Lung (tissue), 11 donors: ENCODE measurements at regions not wholly inside any gene's neighbourhood (a gene's known extent, or its start where the extent isn't known, plus 50 kb on each side); places are given as distances from the start of the nearest gene placed in this dataset.

Experiments used
- ATAC-seq: fragments of 200-7000 bp; cut with Tn5 transposase; one replicate; pipeline ENCODE4 v1.9.1; 2020; ENCODE audit warnings: moderate number of reproducible peaks; ENCODE audit not compliant: insufficient read depth, low FRiP score
- DNase-seq, 3 donors: peaks; one replicate each; pipeline ENCODE4 v3.0.0-alpha.2; 2013 to 2017
- H3K27ac ChIP-seq, 2 donors: one replicate each; pipeline ENCODE4 v1.5.1; 2013; ENCODE audit warnings: mild to moderate bottlenecking in 2 of 2, moderate library complexity in 2 of 2, control low read depth in 1 of 2, inconsistent platforms in 1 of 2, low read depth in 1 of 2, low read length in 1 of 2
- H3K27me3 ChIP-seq, 3 donors: one replicate each; pipeline ENCODE4 v1.5.1; 2013; ENCODE audit warnings: low read length in 2 of 3; ENCODE audit not compliant: control insufficient read depth in 3 of 3, insufficient read depth in 3 of 3
- H3K36me3 ChIP-seq, 4 donors: one replicate each; pipeline ENCODE4 v1.5.1; 2013; ENCODE audit warnings: low read length in 4 of 4, mild to moderate bottlenecking in 1 of 4, moderate library complexity in 1 of 4; ENCODE audit not compliant: control insufficient read depth in 4 of 4, insufficient read depth in 4 of 4
- H3K4me1 ChIP-seq, 5 donors: one replicate each; pipeline ENCODE4 v1.5.1; 2013; ENCODE audit warnings: low read length in 5 of 5, mild to moderate bottlenecking in 2 of 5, moderate library complexity in 1 of 5; ENCODE audit not compliant: control insufficient read depth in 5 of 5, insufficient read depth in 5 of 5
- H3K4me3 ChIP-seq: one replicate; pipeline ENCODE4 v1.5.1; 2013; ENCODE audit warnings: mild to moderate bottlenecking, control low read depth, moderate library complexity
- H3K9ac ChIP-seq, 2 donors: one replicate each; pipeline ENCODE4 v1.5.1; 2013; ENCODE audit warnings: low read length in 2 of 2, control low read depth in 1 of 2; ENCODE audit not compliant: insufficient read depth in 1 of 2
- H3K9me3 ChIP-seq, 4 donors: one replicate each; pipeline ENCODE4 v1.5.1; 2013; ENCODE audit warnings: low read length in 3 of 4, mild to moderate bottlenecking in 1 of 4, moderate library complexity in 1 of 4; ENCODE audit not compliant: control insufficient read depth in 4 of 4, insufficient read depth in 3 of 4
- WGBS, 2 donors: extraction: QIAGEN DNeasy Blood & Tissue Kit; methylation state at CpG; one replicate each; pipeline ENCODE4 v1.1.7; 2013; 5-methylcytosine and 5-hydroxymethylcytosine counted together
- TF ChIP-seq, protein P1 (sequence below): IDR thresholded peaks from 2 replicates; pipeline ENCODE4 v1.5.1; 2012; ENCODE audit warnings: mild to moderate bottlenecking; ENCODE audit errors: control extremely low read depth, extremely low read depth
- donor health status: control.
- donor health status: control.
- donor health status: Bipolar disorder and iron deficiency.
- donor health status: healthy.
- donor health status: DM: yes; HTN: yes; CAD: no.

DNA sequence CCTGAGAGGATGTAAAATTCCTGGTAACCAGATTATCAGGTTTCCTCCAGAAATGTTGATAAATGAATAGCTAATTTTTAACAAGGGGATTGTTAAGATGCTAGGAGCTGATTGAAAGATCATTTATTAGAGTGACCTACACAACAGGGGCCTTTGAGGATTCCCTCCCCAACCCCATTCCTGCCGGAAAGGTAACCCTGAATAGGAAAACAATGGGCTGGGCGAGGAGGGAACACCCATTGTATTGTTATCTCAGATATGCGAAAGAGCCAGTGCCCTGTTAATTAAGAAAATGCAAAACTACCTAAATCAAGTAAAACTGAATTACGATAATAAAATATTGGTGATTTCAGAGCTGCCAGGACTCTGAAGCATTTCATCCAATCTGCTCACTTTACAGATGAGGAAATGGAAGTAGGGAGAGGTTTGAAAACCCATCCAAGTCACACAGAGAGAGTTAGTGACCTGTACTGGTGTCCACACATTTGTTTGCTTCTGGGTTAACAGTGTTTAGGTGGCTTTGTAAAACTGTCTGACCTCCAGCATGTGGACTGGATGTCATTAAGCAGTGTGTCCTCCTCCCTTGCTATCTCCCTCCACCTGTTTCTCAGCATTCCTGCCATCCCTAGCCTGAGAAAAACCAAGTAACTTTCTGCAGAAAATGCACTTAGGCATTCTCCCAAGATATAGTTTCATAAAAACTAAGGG lies 214.8 kb downstream of the TTC6 start:
- no peaks in the 10 kb centered on the region for H3K36me3 ChIP-seq
- DNase-seq (no peak), ATAC-seq (no peak)
- 82 to 84% methylated on average over 4 of the region's 4 CpGs for WGBS, 2 donors
- H3K4me1 ChIP-seq: peaks cover 0 to 5% (median 0%) of the 10 kb centered on the region in 5 donors
- H3K27me3 ChIP-seq: no peaks in the 10 kb centered on the region
- no peak overlapping the region for H3K4me3 ChIP-seq
- TF ChIP-seq, protein P1, sequence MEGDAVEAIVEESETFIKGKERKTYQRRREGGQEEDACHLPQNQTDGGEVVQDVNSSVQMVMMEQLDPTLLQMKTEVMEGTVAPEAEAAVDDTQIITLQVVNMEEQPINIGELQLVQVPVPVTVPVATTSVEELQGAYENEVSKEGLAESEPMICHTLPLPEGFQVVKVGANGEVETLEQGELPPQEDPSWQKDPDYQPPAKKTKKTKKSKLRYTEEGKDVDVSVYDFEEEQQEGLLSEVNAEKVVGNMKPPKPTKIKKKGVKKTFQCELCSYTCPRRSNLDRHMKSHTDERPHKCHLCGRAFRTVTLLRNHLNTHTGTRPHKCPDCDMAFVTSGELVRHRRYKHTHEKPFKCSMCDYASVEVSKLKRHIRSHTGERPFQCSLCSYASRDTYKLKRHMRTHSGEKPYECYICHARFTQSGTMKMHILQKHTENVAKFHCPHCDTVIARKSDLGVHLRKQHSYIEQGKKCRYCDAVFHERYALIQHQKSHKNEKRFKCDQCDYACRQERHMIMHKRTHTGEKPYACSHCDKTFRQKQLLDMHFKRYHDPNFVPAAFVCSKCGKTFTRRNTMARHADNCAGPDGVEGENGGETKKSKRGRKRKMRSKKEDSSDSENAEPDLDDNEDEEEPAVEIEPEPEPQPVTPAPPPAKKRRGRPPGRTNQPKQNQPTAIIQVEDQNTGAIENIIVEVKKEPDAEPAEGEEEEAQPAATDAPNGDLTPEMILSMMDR: no peak
- no peak overlapping the region for H3K27ac ChIP-seq
- H3K9me3 ChIP-seq: peaks cover 0 to 2% (median 0%) of the 10 kb centered on the region in 4 donors
- no peak overlapping the region for H3K9ac ChIP-seq

DNA sequence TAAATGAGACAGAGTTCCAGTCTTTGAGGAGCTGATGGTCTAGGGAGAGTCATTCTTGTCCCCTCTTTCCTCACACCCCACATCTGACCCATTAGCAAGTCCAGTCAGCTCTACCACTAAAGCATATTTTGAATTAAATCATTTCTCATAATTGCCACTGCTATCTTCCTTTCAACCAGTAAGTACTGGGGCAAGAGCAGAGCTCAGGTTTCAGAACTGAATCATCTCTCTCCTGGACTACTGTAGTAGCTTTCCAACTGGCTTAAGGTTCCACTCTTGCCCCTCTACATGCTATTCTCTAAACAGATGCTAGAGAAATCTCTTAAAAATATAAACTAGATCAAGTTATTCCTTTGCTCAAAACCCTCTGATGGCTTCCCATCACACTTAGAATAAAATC lies 218.3 kb downstream of the TTC6 start:
- peaks cover 0 to 2% (median 0%) of the 10 kb centered on the region in 4 donors for H3K9me3 ChIP-seq
- H3K36me3 ChIP-seq: no peaks in the 10 kb centered on the region
- no peaks in the 10 kb centered on the region for H3K27me3 ChIP-seq
- H3K27ac ChIP-seq: no peak overlapping the region
- H3K4me1 ChIP-seq: peaks cover 0 to 5% (median 0%) of the 10 kb centered on the region in 5 donors
- H3K4me3 ChIP-seq: no peak overlapping the region
- ATAC-seq: no peak
- TF ChIP-seq, protein P1: no peak
- H3K9ac ChIP-seq: no peak overlapping the region
- no peak for DNase-seq

GRCh38 chr14:37816135-37816534 lies 220.7 kb downstream of the TTC6 start:
- DNase-seq: no peak
- Histone ChIP-seq H3K4me1 (no peaks in the 10 kb centered on the region), H3K36me3 (no peaks in the 10 kb centered on the region), H3K4me3 (no peak overlapping the region), H3K27ac (no peak overlapping the region), H3K27me3 (no peaks in the 10 kb centered on the region), H3K9me3 (peaks cover 0 to 4% (median under 1%) of the 10 kb centered on the region in 4 donors), H3K9ac (no peak overlapping the region)
- TF ChIP-seq, protein P1: no peak
- WGBS, 2 donors: 64 to 89% methylated on average over 1 of the region's 1 CpG
- no peak for ATAC-seq
